A549 (cell line): ENCODE measurements at regions not wholly inside any gene's neighbourhood (a gene's known extent, or its start where the extent isn't known, plus 50 kb on each side); places are given as distances from the start of the nearest gene placed in this dataset.

ENCODE experiments used
- EP300 ChIP-seq, 2 experiments: fragments of >200 bp; sonication (Bioruptor Twin); formaldehyde crosslinking; IDR thresholded peaks; 2 replicates in 1 of 2; 3 replicates in 1 of 2; pipeline ENCODE4 v1.6.1; 2016 to 2017
- ESRRA ChIP-seq: fragments of 150-350 bp; IDR thresholded peaks from 2 replicates; pipeline ENCODE4 v1.6.1; 2014; ENCODE audit warnings: mild to moderate bottlenecking, low read length, borderline replicate concordance
- HDAC2 ChIP-seq: fragments of 200-600 bp; sonication (generic); IDR thresholded peaks from 2 replicates; pipeline ENCODE4 v1.6.1; 2016
- NR3C1 ChIP-seq: fragments of >200 bp; sonication (Bioruptor Twin); formaldehyde crosslinking; IDR thresholded peaks from 3 replicates; pipeline ENCODE4 v1.6.1; 2017
- RARB ChIP-seq: fragments of 250-450 bp; sonication (Bioruptor Pico); IDR thresholded peaks from 2 replicates; pipeline ENCODE4 v1.8.0; 2021; ENCODE audit warnings: mild to moderate bottlenecking, moderate library complexity
- TF ChIP-seq, protein P1 (sequence below): fragments of >200 bp; sonication (Bioruptor Twin); formaldehyde crosslinking; IDR thresholded peaks from 3 replicates; pipeline ENCODE4 v1.5.1; 2016

DNA sequence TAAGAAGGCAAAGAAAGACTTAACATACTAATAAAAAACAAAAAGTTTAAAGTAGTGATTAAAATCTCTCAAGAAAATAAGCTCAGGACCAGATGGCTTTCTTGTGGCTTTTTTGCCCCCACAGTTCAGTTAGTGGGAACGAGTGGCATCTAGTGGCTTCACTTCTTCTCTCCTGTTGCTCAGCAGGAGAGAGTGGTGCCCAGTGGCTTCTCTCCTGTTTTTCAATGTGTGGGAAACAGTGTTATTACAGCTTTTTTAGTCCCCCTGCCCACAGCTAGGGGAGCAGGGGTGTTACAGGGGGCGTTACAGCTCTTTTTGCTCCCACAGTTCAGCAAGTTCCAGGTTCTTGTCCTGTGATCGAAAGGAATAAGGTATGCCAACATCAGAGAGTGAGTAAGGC, 135.2 kb downstream of the RERGL start:
- TF ChIP-seq EP300 (IDR thresholded peaks at IDR 0.05) (no peak), ESRRA (no peak), HDAC2 (no peak), NR3C1 (no peak), RARB (CRISPR knock-in tag) (no peak)
- TF ChIP-seq, protein P1, sequence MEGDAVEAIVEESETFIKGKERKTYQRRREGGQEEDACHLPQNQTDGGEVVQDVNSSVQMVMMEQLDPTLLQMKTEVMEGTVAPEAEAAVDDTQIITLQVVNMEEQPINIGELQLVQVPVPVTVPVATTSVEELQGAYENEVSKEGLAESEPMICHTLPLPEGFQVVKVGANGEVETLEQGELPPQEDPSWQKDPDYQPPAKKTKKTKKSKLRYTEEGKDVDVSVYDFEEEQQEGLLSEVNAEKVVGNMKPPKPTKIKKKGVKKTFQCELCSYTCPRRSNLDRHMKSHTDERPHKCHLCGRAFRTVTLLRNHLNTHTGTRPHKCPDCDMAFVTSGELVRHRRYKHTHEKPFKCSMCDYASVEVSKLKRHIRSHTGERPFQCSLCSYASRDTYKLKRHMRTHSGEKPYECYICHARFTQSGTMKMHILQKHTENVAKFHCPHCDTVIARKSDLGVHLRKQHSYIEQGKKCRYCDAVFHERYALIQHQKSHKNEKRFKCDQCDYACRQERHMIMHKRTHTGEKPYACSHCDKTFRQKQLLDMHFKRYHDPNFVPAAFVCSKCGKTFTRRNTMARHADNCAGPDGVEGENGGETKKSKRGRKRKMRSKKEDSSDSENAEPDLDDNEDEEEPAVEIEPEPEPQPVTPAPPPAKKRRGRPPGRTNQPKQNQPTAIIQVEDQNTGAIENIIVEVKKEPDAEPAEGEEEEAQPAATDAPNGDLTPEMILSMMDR: no peak
